ENCODE measurements at regions not wholly inside any gene's neighbourhood (a gene's known extent, or its start where the extent isn't known, plus 50 kb on each side); places are given as distances from the start of the nearest gene placed in this dataset.

- Histone ChIP-seq H3K9me2 (replicated peaks; ENCODE audit: insufficient read depth, low read length) (no peaks in the 10 kb centered on the region), H3K27ac (ENCODE audit: low read length) (no peak overlapping the region), H3K9me3 (replicated peaks; ENCODE audit: insufficient read depth, low read length) (no peaks in the 10 kb centered on the region), H3K4me2 (ENCODE audit: low read depth, low read length) (no peak overlapping the region), H3F3A (ENCODE audit: insufficient read depth, low read length) (no peaks in the 10 kb centered on the region), H3K4me1 (ENCODE audit: low read length) (no peaks in the 10 kb centered on the region), H3K36me3 (replicated peaks; ENCODE audit: insufficient read depth, low read length) (no peaks in the 10 kb centered on the region), H3K79me2 (ENCODE audit: low read length) (no peaks in the 10 kb centered on the region), H3K27me3 (replicated peaks; ENCODE audit: insufficient read depth, low read length) (no peaks in the 10 kb centered on the region), H2AFZ (ENCODE audit: low read length) (no peak overlapping the region), H4K20me1 (ENCODE audit: insufficient read depth, low read length) (no peaks in the 10 kb centered on the region), H3K9ac (ENCODE audit: low read length) (no peak overlapping the region), H3K4me3 (ENCODE audit: low read length) (no peak overlapping the region)
- TF ChIP-seq CTCF (IDR thresholded peaks at IDR 0.05; ENCODE audit: low read length) (no peak), EZH2 (optimal IDR thresholded peaks at IDR 0.05; ENCODE audit: low read depth, low read length) (no peak), EZH2phosphoT487 (IDR thresholded peaks at IDR 0.05; ENCODE audit: low read length) (no peak)
- no peak for DNase-seq
Observed at GRCh38 chr12:90167518-90168208, 459.0 kb upstream of the ATP2B1 start.

GRCh38 chr12:90166671-90167070, 458.0 kb upstream of the ATP2B1 start:
- Histone ChIP-seq H3K79me2 (ENCODE audit: low read length) (no peaks in the 10 kb centered on the region), H3K9ac (ENCODE audit: low read length) (no peak overlapping the region), H3K36me3 (replicated peaks; ENCODE audit: insufficient read depth, low read length) (no peaks in the 10 kb centered on the region), H3K4me2 (ENCODE audit: low read depth, low read length) (no peak overlapping the region), H3K9me2 (replicated peaks; ENCODE audit: insufficient read depth, low read length) (no peaks in the 10 kb centered on the region), H2AFZ (ENCODE audit: low read length) (no peak overlapping the region), H3K4me1 (ENCODE audit: low read length) (no peaks in the 10 kb centered on the region), H3K27me3 (replicated peaks; ENCODE audit: insufficient read depth, low read length) (no peaks in the 10 kb centered on the region), H4K20me1 (ENCODE audit: insufficient read depth, low read length) (no peaks in the 10 kb centered on the region), H3K27ac (ENCODE audit: low read length) (no peak overlapping the region), H3K9me3 (replicated peaks; ENCODE audit: insufficient read depth, low read length) (no peaks in the 10 kb centered on the region), H3F3A (ENCODE audit: insufficient read depth, low read length) (no peaks in the 10 kb centered on the region), H3K4me3 (ENCODE audit: low read length) (no peak overlapping the region)
- no peak for DNase-seq
- TF ChIP-seq EZH2phosphoT487 (IDR thresholded peaks at IDR 0.05; ENCODE audit: low read length) (no peak), CTCF (IDR thresholded peaks at IDR 0.05; ENCODE audit: low read length) (no peak), EZH2 (optimal IDR thresholded peaks at IDR 0.05; ENCODE audit: low read depth, low read length) (no peak)

- no peak overlapping the region for H3K9ac ChIP-seq (ENCODE audit: low read length)
- H3K4me2 ChIP-seq (ENCODE audit: low read depth, low read length), result no peak overlapping the region
- no peak for DNase-seq
- no peak overlapping the region for H2AFZ ChIP-seq (ENCODE audit: low read length)
- no peaks in the 10 kb centered on the region for H3K79me2 ChIP-seq (ENCODE audit: low read length)
- no peak overlapping the region for H3K4me3 ChIP-seq (ENCODE audit: low read length)
- H3K27me3 ChIP-seq (replicated peaks; ENCODE audit: insufficient read depth, low read length), result no peaks in the 10 kb centered on the region
- H3F3A ChIP-seq (ENCODE audit: insufficient read depth, low read length), result no peaks in the 10 kb centered on the region
- H3K27ac ChIP-seq (ENCODE audit: low read length), result no peak overlapping the region
- no peaks in the 10 kb centered on the region for H4K20me1 ChIP-seq (ENCODE audit: insufficient read depth, low read length)
- H3K36me3 ChIP-seq (replicated peaks; ENCODE audit: insufficient read depth, low read length), result no peaks in the 10 kb centered on the region
- no peaks in the 10 kb centered on the region for H3K4me1 ChIP-seq (ENCODE audit: low read length)
- H3K9me2 ChIP-seq (replicated peaks; ENCODE audit: insufficient read depth, low read length), result no peaks in the 10 kb centered on the region
- no peaks in the 10 kb centered on the region for H3K9me3 ChIP-seq (replicated peaks; ENCODE audit: insufficient read depth, low read length)
- TF ChIP-seq CTCF (IDR thresholded peaks at IDR 0.05; ENCODE audit: low read length) (no peak), EZH2phosphoT487 (IDR thresholded peaks at IDR 0.05; ENCODE audit: low read length) (no peak), EZH2 (optimal IDR thresholded peaks at IDR 0.05; ENCODE audit: low read depth, low read length) (no peak)
Observed at GRCh38 chr12:90166012-90166411, 457.4 kb upstream of the ATP2B1 start.
